ENCODE measurements at regions not wholly inside any gene's neighbourhood (a gene's known extent, or its start where the extent isn't known, plus 50 kb on each side); places are given as distances from the start of the nearest gene placed in this dataset.
A peak's percentile ranks its signal among the peaks of the same experiment; 100 is the strongest.

- Histone ChIP-seq H3K79me2 (ENCODE audit: control insufficient read depth, insufficient read depth, low read length) (no peaks in the 10 kb centered on the region), H3K4me2 (ENCODE audit: extremely low read depth, insufficient read depth, low read length) (peak overlapping the region; percentile 92), H3K9ac (ENCODE audit: insufficient read depth, low read length) (no peak overlapping the region), H2AFZ (ENCODE audit: low read length) (peak overlapping the region; percentile 91), H4K20me1 (ENCODE audit: control insufficient read depth, extremely low read depth, insufficient read depth, low read length) (no peaks in the 10 kb centered on the region), H3K9me3 (ENCODE audit: control insufficient read depth, insufficient read depth, low read depth, low read length) (no peaks in the 10 kb centered on the region), H3K4me3 (replicated peaks in 1 of 4; ENCODE audit: control extremely low read depth in 1 of 4, insufficient read depth in 1 of 4, low read depth in 3 of 4, low read length in 4 of 4) (no peak overlapping the region), H3K27me3 (ENCODE audit: control insufficient read depth, insufficient read depth, low read length) (no peaks in the 10 kb centered on the region), H3K36me3 (ENCODE audit: control insufficient read depth, insufficient read depth, low read length) (no peaks in the 10 kb centered on the region), H3K4me1 (ENCODE audit: control insufficient read depth, extremely low read depth, insufficient read depth, low read length) (no peaks in the 10 kb centered on the region), H3K27ac (ENCODE audit: insufficient read depth, low read length) (no peak overlapping the region)
- no peak for TF ChIP-seq EZH2 (IDR thresholded peaks at IDR 0.05; ENCODE audit: low read length, missing control alignments)
- TF ChIP-seq CTCF (conservative IDR thresholded peaks at IDR 0.05 in 1 of 2, IDR thresholded peaks at IDR 0.05 in 1 of 2; ENCODE audit: low read depth in 1 of 2, low read length in 2 of 2) = no peak
- no peak for DNase-seq (ENCODE audit: low read depth in 2 of 2)
These were observed 331.6 kb downstream of the DLEU7 start for GRCh38 chr13:50511877-50512341.

- Histone ChIP-seq H3K79me2 (ENCODE audit: control insufficient read depth, insufficient read depth, low read length) (no peaks in the 10 kb centered on the region), H3K9ac (ENCODE audit: insufficient read depth, low read length) (peak overlapping the region; percentile 47), H3K27me3 (ENCODE audit: control insufficient read depth, insufficient read depth, low read length) (no peaks in the 10 kb centered on the region), H3K4me1 (ENCODE audit: control insufficient read depth, extremely low read depth, insufficient read depth, low read length) (no peaks in the 10 kb centered on the region), H3K36me3 (ENCODE audit: control insufficient read depth, insufficient read depth, low read length) (no peaks in the 10 kb centered on the region), H4K20me1 (ENCODE audit: control insufficient read depth, extremely low read depth, insufficient read depth, low read length) (no peaks in the 10 kb centered on the region), H2AFZ (ENCODE audit: low read length) (peak overlapping the region; percentile 91), H3K27ac (ENCODE audit: insufficient read depth, low read length) (peak overlapping the region; percentile 55), H3K4me2 (ENCODE audit: extremely low read depth, insufficient read depth, low read length) (peak overlapping the region; percentile 92), H3K9me3 (ENCODE audit: control insufficient read depth, insufficient read depth, low read depth, low read length) (no peaks in the 10 kb centered on the region), H3K4me3 (replicated peaks in 1 of 4; ENCODE audit: control extremely low read depth in 1 of 4, insufficient read depth in 1 of 4, low read depth in 3 of 4, low read length in 4 of 4) (peak overlapping the region; percentile 37 to 45 (median 38))
- DNase-seq (ENCODE audit: low read depth in 2 of 2) = peak; percentile 70 to 72
- TF ChIP-seq EZH2 (IDR thresholded peaks at IDR 0.05; ENCODE audit: low read length, missing control alignments) (no peak), CTCF (conservative IDR thresholded peaks at IDR 0.05 in 1 of 2, IDR thresholded peaks at IDR 0.05 in 1 of 2; ENCODE audit: low read depth in 1 of 2, low read length in 2 of 2) (peak in 1 of 2 donors; percentile 13)
These were observed 330.8 kb downstream of the DLEU7 start for GRCh38 chr13:50512474-50513299.

- H3K27ac ChIP-seq (ENCODE audit: insufficient read depth, low read length) = no peak overlapping the region
- DNase-seq (ENCODE audit: low read depth in 2 of 2) = peak in 1 of 2 donors; percentile 28
- H3K9me3 ChIP-seq (ENCODE audit: control insufficient read depth, insufficient read depth, low read depth, low read length) = no peaks in the 10 kb centered on the region
These were observed 330.1 kb downstream of the DLEU7 start for GRCh38 chr13:50513300-50513877.

More at GRCh38 chr13:50513300-50513877, 330.1 kb downstream of the DLEU7 start:
- Histone ChIP-seq H2AFZ (ENCODE audit: low read length) (peak overlapping the region; percentile 91), H3K36me3 (ENCODE audit: control insufficient read depth, insufficient read depth, low read length) (no peaks in the 10 kb centered on the region), H4K20me1 (ENCODE audit: control insufficient read depth, extremely low read depth, insufficient read depth, low read length) (no peaks in the 10 kb centered on the region), H3K79me2 (ENCODE audit: control insufficient read depth, insufficient read depth, low read length) (no peaks in the 10 kb centered on the region), H3K9ac (ENCODE audit: insufficient read depth, low read length) (no peak overlapping the region), H3K4me3 (replicated peaks in 1 of 4; ENCODE audit: control extremely low read depth in 1 of 4, insufficient read depth in 1 of 4, low read depth in 3 of 4, low read length in 4 of 4) (no peak overlapping the region), H3K4me2 (ENCODE audit: extremely low read depth, insufficient read depth, low read length) (peak overlapping the region; percentile 92), H3K4me1 (ENCODE audit: control insufficient read depth, extremely low read depth, insufficient read depth, low read length) (peaks cover 3% of the 10 kb centered on the region), H3K27me3 (ENCODE audit: control insufficient read depth, insufficient read depth, low read length) (no peaks in the 10 kb centered on the region)
- TF ChIP-seq CTCF (conservative IDR thresholded peaks at IDR 0.05 in 1 of 2, IDR thresholded peaks at IDR 0.05 in 1 of 2; ENCODE audit: low read depth in 1 of 2, low read length in 2 of 2) (no peak), EZH2 (IDR thresholded peaks at IDR 0.05; ENCODE audit: low read length, missing control alignments) (no peak)

Data from fibroblast of lung (primary cell).